NB4 (cell line): ENCODE measurements at regions not wholly inside any gene's neighbourhood (a gene's known extent, or its start where the extent isn't known, plus 50 kb on each side); places are given as distances from the start of the nearest gene placed in this dataset.

Source experiments
- POLR2A ChIP-seq: IDR thresholded peaks from 2 replicates; pipeline ENCODE4 v1.6.1; 2011; ENCODE audit warnings: mild to moderate bottlenecking; ENCODE audit not compliant: insufficient read length; ENCODE audit errors: extremely low read depth
- TF ChIP-seq, protein P1 (sequence below): IDR thresholded peaks from one replicate; pipeline ENCODE4 v1.5.1; 2012; ENCODE audit warnings: low read depth, low read length

GRCh38 chr5:126023994-126024441 lies 399.2 kb upstream of the GRAMD2B start:
- TF ChIP-seq, protein P1, sequence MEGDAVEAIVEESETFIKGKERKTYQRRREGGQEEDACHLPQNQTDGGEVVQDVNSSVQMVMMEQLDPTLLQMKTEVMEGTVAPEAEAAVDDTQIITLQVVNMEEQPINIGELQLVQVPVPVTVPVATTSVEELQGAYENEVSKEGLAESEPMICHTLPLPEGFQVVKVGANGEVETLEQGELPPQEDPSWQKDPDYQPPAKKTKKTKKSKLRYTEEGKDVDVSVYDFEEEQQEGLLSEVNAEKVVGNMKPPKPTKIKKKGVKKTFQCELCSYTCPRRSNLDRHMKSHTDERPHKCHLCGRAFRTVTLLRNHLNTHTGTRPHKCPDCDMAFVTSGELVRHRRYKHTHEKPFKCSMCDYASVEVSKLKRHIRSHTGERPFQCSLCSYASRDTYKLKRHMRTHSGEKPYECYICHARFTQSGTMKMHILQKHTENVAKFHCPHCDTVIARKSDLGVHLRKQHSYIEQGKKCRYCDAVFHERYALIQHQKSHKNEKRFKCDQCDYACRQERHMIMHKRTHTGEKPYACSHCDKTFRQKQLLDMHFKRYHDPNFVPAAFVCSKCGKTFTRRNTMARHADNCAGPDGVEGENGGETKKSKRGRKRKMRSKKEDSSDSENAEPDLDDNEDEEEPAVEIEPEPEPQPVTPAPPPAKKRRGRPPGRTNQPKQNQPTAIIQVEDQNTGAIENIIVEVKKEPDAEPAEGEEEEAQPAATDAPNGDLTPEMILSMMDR: no peak
- TF ChIP-seq POLR2A: no peak
